Psoas muscle (tissue), 7 donors: ENCODE measurements at regions not wholly inside any gene's neighbourhood (a gene's known extent, or its start where the extent isn't known, plus 50 kb on each side); places are given as distances from the start of the nearest gene placed in this dataset.
"Not testable (repeated sequence)": the region's sequence is repeated elsewhere in the genome, so short reads cannot be mapped to it uniquely, and the experiment has no call there.

Experiments used
- ATAC-seq, 4 donors: fragments of 200-7000 bp; cut with Tn5 transposase; one replicate each; pipeline ENCODE4 v1.9.1; 2020; ENCODE audit warnings: moderate library complexity in 3 of 4, mild to moderate bottlenecking in 2 of 4
- DNase-seq, 2 donors: peaks; one replicate each; pipeline ENCODE4 v3.0.0-alpha.2; 2020
- H3K27ac ChIP-seq: fragments of 200-600 bp; one replicate; pipeline ENCODE4 v1.8.0; 2022
- H3K27me3 ChIP-seq, 3 donors: fragments of 200-600 bp in 1 of 3; one replicate each; pipeline versions ENCODE4 v1.6.1 to v1.8.0; 2013 to 2022; ENCODE audit warnings: low read length in 2 of 3, mild to moderate bottlenecking in 2 of 3, moderate library complexity in 1 of 3; ENCODE audit not compliant: insufficient read depth in 3 of 3
- H3K36me3 ChIP-seq, 2 donors: fragments of 200-600 bp in 1 of 2; one replicate each; pipeline versions ENCODE4 v1.6.1 to v1.8.0; 2013 to 2022; ENCODE audit warnings: low read depth in 1 of 2, mild to moderate bottlenecking in 1 of 2, moderate library complexity in 1 of 2; ENCODE audit not compliant: insufficient read depth in 1 of 2
- H3K4me1 ChIP-seq: fragments of 200-600 bp; one replicate; pipeline ENCODE4 v1.8.0; 2022
- H3K4me3 ChIP-seq: fragments of 200-600 bp; one replicate; pipeline ENCODE4 v1.8.0; 2022; ENCODE audit warnings: mild to moderate bottlenecking
- H3K9me3 ChIP-seq: fragments of 200-600 bp; one replicate; pipeline ENCODE4 v1.8.0; 2022
- WGBS, 3 donors: extraction: QIAGEN DNeasy Blood & Tissue Kit; methylation state at CpG; one replicate each; pipeline versions ENCODE4 v1.1.6 to v1.1.7; 2013; 5-methylcytosine and 5-hydroxymethylcytosine counted together
- intact Hi-C, 2 donors: fragments of 100-400 bp; cut with DNase I; formaldehyde crosslinking; loops; one replicate each; pipeline versions ENCODE4 v1.11.0 to v1.14.2; 2022
- donor health status: healthy with polysubstance abuse.
- donor health status: DM: no; HTN: no; CAD: no; lungs with moderate emphysema.
- donor health status: Bipolar disorder and iron deficiency.
- donor health status: healthy.
- donor health status: DM: yes; HTN: yes; CAD: no.
- donor health status: DM: no; HTN: no; CAD: no.
- donor health status: DM: yes; HTN: yes; CAD: no.

DNA sequence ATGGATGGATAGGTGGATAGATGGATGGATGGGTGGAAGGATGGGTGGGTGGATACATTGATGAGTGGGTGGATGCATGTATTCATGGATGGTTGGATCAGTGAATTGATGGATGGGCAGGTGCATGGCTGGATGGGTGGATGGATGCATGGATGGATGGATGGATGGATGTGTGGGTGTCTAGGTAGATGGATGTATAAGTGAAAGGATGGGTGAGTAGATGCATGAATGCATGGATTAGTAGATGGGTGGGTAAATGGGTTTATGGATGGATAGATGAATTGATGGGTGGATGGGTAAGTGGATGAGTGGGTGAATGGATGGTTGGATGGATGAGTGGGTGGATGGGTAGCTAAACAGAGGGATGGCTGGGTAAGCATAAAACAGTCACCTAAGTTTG is 135.6 kb downstream of the NPIPB11 start:
- intact Hi-C loops, H3K27me3 ChIP-seq, H3K9me3 ChIP-seq, DNase-seq, H3K36me3 ChIP-seq, H3K4me3 ChIP-seq, H3K4me1 ChIP-seq, H3K27ac ChIP-seq, ATAC-seq: not testable (repeated sequence)

DNA sequence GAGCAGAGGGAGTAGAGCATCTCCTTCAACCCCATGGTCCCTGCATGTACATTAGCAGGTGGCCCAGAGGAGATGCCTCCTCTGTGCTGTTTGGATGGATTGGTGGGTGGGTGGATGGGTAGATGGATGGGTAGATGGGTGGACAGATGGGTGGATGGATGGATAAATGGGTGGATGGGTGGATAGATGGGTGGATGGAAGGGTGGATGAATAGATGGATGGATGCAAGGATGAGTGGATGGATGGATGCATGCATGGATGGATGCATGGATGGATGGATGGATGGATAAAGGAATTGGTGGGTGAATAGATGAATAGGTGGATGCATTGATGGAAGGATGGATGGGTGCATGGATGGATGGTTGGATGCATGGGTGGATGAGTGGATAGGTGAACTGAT is 136.5 kb downstream of the NPIPB11 start:
- H3K27ac ChIP-seq, H3K4me1 ChIP-seq, H3K27me3 ChIP-seq, ATAC-seq, H3K36me3 ChIP-seq, DNase-seq, H3K4me3 ChIP-seq, intact Hi-C loops, H3K9me3 ChIP-seq: not testable (repeated sequence)

DNA sequence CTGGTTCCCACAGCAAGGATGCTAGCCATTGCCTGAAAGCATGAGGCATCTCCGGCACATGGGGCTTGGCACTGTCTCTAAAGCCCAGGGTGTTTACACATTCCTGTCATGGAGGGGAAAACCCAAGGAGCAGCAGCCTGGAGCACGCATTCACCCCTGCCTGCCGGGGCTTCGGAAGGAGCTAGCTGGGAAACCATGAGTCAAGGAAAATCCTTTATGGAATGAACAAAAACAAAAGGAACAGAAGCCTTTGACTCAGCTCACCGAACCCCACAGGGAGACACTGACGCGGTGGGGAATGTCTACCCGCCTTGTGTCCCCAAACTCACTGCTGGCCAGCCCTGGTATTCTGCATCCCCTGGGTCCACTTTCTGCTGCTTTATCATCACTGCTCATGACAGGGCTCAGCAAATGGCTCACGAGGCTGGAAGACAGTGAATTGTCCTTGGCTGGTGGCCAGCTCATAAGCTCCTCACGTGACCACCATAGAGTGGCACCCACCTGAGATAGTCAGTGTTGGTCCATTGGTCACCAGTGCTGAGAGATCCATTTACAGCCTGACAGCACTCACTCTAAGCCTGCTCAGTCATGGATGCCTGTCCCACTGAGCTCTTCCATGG is 137.2 kb downstream of the NPIPB11 start:
- DNase-seq, H3K4me1 ChIP-seq, H3K27me3 ChIP-seq, H3K9me3 ChIP-seq, H3K4me3 ChIP-seq, H3K36me3 ChIP-seq, intact Hi-C loops, H3K27ac ChIP-seq, ATAC-seq: not testable (repeated sequence)
- 32 to 61% (median 42%) methylated on average over 9 to 10 of the region's 10 CpGs for WGBS, 3 donors

DNA sequence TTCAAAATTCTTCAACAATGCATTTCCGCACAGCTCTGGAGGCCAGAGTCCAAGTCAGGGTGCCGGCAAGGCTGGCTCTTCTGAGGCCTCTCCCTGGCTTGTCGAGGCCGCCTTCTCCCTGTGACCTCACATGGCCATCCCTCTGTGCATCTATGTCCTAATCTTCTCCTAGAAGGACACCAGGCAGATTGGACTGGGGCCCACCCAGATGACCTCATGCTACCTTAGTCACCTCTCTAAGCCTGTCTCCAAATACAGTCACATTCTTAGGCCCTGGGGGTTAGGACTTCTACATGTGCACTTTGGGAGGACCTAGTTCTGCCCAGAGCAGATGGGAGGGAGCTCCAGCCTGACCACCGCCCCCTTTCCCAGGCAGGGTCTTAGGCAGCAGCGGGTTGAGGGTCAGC is 137.7 kb downstream of the NPIPB11 start:
- DNase-seq, result peak; percentile 58 to 80
- H3K36me3 ChIP-seq, result not testable (repeated sequence)
- peak in 1 of 4 donors; percentile 28 for ATAC-seq

DNA sequence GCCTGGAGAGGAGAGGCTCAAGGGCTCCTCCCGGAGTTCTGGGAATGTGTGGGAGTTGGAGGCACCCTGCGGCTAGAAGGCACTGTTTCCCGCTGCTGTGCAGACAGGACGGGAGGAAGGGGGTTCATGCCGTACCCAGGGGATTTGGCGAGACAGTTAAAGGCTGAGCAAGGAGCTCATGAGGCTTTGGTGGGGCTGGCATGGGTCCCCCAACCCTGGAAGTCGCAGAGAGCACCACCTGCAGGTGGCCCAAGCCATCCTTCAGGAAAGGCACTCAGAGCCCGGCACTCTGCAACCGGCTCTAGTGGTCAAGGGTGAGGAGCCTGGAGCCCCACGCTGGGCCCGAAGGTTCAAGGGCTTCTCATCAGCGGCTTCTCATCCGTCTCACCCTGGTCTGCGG is 138.2 kb downstream of the NPIPB11 start:
- intact Hi-C loops, DNase-seq, ATAC-seq, H3K9me3 ChIP-seq, H3K27ac ChIP-seq, H3K4me3 ChIP-seq, H3K4me1 ChIP-seq, H3K27me3 ChIP-seq, H3K36me3 ChIP-seq: not testable (repeated sequence)
- 80 to 87% (median 82%) methylated on average over 14 of the region's 14 CpGs for WGBS, 3 donors

More for the DNA sequence above, 137.7 kb downstream of the NPIPB11 start:
- H3K4me3 ChIP-seq, H3K27me3 ChIP-seq, intact Hi-C loops, H3K9me3 ChIP-seq, H3K27ac ChIP-seq, H3K4me1 ChIP-seq: not testable (repeated sequence)
- WGBS, 3 donors, result 64 to 87% (median 73%) methylated on average over 6 of the region's 6 CpGs

DNA sequence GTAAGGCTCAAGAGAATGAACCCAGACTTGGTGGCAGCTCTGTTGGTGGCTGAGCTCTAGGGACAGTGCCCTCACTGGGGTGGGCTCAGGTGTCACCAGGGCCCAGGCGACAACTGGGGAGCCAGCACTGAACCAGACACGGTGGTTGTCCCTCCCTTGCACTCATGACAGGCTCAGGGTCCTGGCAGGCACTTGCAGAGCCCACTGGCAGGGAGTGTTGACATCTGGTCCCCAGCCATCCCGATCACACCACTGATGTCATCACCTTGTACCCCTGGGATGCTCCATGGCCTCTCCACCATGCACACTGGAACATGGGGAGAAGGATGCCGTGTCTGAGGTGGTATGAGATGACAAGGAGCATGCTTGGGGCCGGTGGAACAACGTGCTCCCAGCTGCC is 138.6 kb downstream of the NPIPB11 start:
- H3K4me1 ChIP-seq, ATAC-seq, H3K27me3 ChIP-seq, H3K4me3 ChIP-seq, DNase-seq, H3K9me3 ChIP-seq, intact Hi-C loops, H3K36me3 ChIP-seq, H3K27ac ChIP-seq: not testable (repeated sequence)
- WGBS, 3 donors, result 47 to 65% (median 62%) methylated on average over 4 to 6 of the region's 6 CpGs

DNA sequence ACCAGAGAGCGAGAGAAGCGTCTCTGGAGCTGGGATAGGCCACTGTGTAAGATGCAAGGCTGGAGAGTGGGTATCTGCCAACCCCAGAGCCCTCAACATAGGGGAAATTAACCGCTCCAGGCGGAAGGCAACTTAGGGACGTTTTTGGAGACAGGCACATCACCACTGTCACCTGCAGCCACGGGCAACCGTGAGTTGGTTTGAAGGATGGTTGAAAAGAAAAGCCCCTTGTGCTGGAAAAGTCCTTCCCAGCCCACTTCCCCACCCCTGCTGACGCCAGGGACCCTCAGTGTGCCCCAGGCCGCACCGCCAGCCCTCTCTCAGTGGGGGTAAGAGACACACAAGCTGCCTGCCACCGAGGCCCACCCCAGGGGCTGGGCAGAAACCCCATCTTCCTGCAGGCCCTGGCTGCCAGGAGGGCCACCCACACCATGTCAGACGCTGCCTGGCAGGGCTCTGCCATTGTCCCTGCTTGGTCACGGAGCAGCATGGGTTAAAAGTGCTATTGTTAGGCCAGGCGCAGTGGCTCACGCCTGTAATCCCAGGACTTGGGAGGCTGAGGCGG is 139.4 kb downstream of the NPIPB11 start:
- 56 to 76% (median 59%) methylated on average over 13 to 16 of the region's 16 CpGs for WGBS, 3 donors
- H3K27ac ChIP-seq, result not testable (repeated sequence)

DNA sequence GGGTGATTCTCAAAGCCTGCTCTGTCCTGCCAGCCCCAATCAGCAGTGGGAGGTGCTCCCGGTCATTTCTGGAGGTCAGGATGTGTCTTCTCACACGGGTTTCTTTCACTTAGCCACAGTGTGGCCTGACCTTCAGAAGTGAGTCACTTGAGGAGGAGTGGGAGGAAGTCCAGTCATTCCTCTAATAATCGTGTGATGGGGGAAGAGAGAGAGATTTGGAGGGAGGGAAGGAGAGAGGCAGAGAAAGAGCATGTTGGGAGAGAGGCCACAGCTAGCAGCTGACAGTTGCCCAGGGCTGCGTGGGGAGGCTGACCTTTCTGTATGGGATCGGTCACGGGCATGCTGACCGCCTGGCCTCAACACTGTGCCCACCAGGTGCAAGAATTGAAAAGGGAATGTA is 139.9 kb downstream of the NPIPB11 start:
- H3K9me3 ChIP-seq, H3K36me3 ChIP-seq, H3K4me1 ChIP-seq, intact Hi-C loops, H3K27me3 ChIP-seq, DNase-seq, H3K4me3 ChIP-seq, H3K27ac ChIP-seq: not testable (repeated sequence)
- peak in 1 of 4 donors; percentile 9 for ATAC-seq
- 20 to 39% (median 20%) methylated on average over 5 to 7 of the region's 7 CpGs for WGBS, 3 donors

More for the DNA sequence above, 139.4 kb downstream of the NPIPB11 start:
- H3K4me3 ChIP-seq, H3K4me1 ChIP-seq, H3K27me3 ChIP-seq, H3K36me3 ChIP-seq, ATAC-seq, H3K9me3 ChIP-seq, intact Hi-C loops, DNase-seq: not testable (repeated sequence)

DNA sequence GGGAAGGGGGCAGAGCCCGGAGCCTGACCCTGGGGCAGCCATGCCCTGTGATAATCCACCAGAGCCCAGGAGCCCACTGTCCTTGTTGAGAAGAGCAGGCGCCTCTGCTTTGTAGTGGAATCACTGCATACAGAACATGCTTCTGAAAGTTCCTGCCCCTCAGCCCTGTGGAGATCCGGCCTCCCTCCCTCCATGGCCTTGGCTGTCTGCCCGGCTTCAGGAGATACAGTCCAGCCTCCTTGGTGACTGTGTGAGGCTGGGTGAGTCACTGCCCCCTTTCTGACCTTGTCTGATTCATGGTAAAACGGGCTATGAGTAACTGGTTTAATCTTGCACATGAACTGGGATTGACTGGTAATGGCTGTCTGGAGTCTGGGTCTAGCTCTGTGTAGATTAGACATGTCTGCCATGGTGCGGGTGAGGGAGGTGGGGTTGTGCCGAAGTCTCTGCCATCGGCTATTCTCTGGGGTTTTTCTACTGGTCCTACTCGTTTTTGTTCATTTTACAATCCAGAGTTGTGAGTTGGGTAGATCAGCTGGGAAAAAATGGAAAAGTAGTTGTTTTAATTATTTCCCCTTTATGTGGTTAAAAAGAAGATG is 141.2 kb downstream of the NPIPB11 start:
- DNase-seq (peak; percentile 95), ATAC-seq (peak; percentile 85 to 90 (median 88))
- H3K9me3 ChIP-seq, H3K4me3 ChIP-seq, H3K27ac ChIP-seq, H3K4me1 ChIP-seq, intact Hi-C loops, H3K36me3 ChIP-seq, H3K27me3 ChIP-seq: not testable (repeated sequence)
- 19 to 46% (median 20%) methylated on average over 5 to 7 of the region's 9 CpGs for WGBS, 3 donors

DNA sequence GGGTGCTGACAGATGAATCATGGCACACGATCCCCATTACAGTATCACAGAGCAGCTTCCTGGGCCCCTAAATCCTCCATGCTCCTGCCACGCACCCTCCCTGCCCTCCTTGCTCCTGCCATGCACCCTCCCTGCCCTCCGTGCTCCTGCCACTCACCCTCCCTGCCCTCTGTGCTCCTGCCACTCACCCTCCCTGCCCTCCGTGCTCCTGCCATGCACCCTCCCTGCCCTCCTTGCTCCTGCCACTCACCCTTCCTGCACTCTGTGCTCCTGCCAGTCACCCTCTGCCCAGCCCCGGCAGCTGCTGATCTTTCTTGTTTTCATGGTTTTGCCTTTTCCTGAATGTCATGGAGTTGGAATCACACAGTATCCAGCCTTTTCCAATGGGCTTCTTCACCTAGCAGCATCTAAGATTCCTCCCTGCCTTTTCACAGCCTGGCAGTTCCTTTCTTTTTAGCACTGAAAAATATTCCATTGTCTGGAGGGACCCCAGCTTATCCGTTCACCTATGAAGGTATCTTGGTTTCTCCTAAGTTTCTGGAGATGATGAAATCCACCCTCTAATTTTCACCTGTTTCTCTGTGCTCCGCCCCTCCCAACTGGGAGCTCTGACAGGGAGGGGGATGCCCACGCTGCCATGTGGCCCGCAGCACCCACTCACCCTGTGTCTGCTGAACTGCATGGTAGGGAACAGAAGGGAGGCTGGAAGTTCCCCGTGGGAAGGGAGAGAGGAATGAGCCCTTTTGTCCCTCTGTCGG is 142.3 kb downstream of the NPIPB11 start:
- H3K4me3 ChIP-seq, ATAC-seq, H3K27ac ChIP-seq, H3K36me3 ChIP-seq, H3K27me3 ChIP-seq, DNase-seq, intact Hi-C loops, H3K4me1 ChIP-seq, H3K9me3 ChIP-seq: not testable (repeated sequence)
- whole genome bisulfite sequencing, 3 donors, result 43 to 67% (median 48%) methylated on average over 7 to 10 of the region's 11 CpGs

DNA sequence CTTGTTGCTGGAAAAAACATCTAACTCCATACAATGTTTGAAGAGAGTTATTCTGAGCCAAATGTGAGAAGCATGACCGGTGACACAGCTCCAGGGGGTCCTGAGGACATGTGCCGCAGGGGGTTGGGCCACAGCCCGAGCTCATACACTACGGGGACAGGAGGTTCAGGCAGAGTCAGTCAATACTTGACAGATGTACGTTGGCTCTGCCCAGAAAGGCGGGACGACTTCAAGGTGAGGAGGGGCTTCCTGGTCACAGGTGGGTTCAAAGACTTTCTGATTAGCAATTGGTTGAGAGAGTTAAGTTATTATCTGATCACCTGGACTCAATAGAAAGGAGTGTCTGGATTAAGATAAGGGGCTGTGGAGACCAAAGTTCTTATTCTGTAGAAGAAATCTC is 143.8 kb downstream of the NPIPB11 start:
- H3K27me3 ChIP-seq, H3K4me1 ChIP-seq, intact Hi-C loops, H3K27ac ChIP-seq, H3K9me3 ChIP-seq, H3K4me3 ChIP-seq, H3K36me3 ChIP-seq, ATAC-seq, DNase-seq: not testable (repeated sequence)
- WGBS, 3 donors, result 76 to 80% (median 79%) methylated on average over 7 of the region's 7 CpGs
